ENCODE measurements at regions not wholly inside any gene's neighbourhood (a gene's known extent, or its start where the extent isn't known, plus 50 kb on each side); places are given as distances from the start of the nearest gene placed in this dataset.
"Not testable (repeated sequence)": the region's sequence is repeated elsewhere in the genome, so short reads cannot be mapped to it uniquely, and the experiment has no call there.

GRCh38 chrX:74187211-74187610, 116.8 kb upstream of the ZCCHC13 start:
- no peaks in the 10 kb centered on the region for H3K4me1 ChIP-seq (ENCODE audit: low read length)
- no peak overlapping the region for H3K4me2 ChIP-seq (ENCODE audit: low read length)
- H3K9ac ChIP-seq (ENCODE audit: low read length), result no peak overlapping the region
- no peaks in the 10 kb centered on the region for H3K36me3 ChIP-seq (replicated peaks; ENCODE audit: low read depth, low read length)
- H3K79me2 ChIP-seq (ENCODE audit: low read length), result no peaks in the 10 kb centered on the region
- no peak overlapping the region for H2AFZ ChIP-seq (ENCODE audit: low read depth, low read length)
- TF ChIP-seq CTCF (IDR thresholded peaks at IDR 0.05; ENCODE audit: low read depth, low read length) (no peak), EZH2phosphoT487 (IDR thresholded peaks at IDR 0.05; ENCODE audit: low read depth) (no peak)
- no peak overlapping the region for H3K27ac ChIP-seq (ENCODE audit: low read length)
- H3K4me3 ChIP-seq (ENCODE audit: low read length), result no peak overlapping the region
- no peaks in the 10 kb centered on the region for H3K27me3 ChIP-seq (ENCODE audit: low read depth, low read length)
- H4K20me1 ChIP-seq (ENCODE audit: insufficient read depth, low read length), result no peaks in the 10 kb centered on the region
- H3K9me3 ChIP-seq (ENCODE audit: insufficient read depth, low read length), result no peaks in the 10 kb centered on the region

DNA sequence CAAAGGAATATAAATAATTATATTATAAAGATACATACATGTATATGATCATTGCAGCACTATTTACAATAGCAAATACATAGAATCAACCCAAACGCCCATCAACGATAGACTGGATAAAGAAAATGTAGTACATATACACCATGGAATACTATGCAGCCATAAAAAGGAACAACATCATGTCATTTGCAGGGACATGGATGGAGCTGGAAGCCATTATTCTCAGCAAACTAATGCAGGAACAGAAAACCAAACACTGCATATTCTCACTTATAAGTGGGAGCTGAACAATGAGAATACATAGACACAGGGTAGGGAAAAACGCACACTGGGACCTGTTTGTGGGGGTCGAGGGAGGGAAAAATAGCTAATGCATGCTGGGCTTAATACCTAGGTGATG, 120.9 kb upstream of the ZCCHC13 start:
- not testable (repeated sequence) for H4K20me1 ChIP-seq (ENCODE audit: insufficient read depth, low read length); H3K36me3 ChIP-seq (replicated peaks; ENCODE audit: low read depth, low read length); H3K4me2 ChIP-seq (ENCODE audit: low read length); H3K4me3 ChIP-seq (ENCODE audit: low read length); H2AFZ ChIP-seq (ENCODE audit: low read depth, low read length); H3K79me2 ChIP-seq (ENCODE audit: low read length); H3K27ac ChIP-seq (ENCODE audit: low read length); H3K9me3 ChIP-seq (ENCODE audit: insufficient read depth, low read length); H3K4me1 ChIP-seq (ENCODE audit: low read length); H3K9ac ChIP-seq (ENCODE audit: low read length); H3K27me3 ChIP-seq (ENCODE audit: low read depth, low read length)

GRCh38 chrX:74181976-74182375, 122.0 kb upstream of the ZCCHC13 start:
- not testable (repeated sequence) for H3K4me1 ChIP-seq (ENCODE audit: low read length); H3K9ac ChIP-seq (ENCODE audit: low read length); H3K27me3 ChIP-seq (ENCODE audit: low read depth, low read length); H3K4me2 ChIP-seq (ENCODE audit: low read length); H3K4me3 ChIP-seq (ENCODE audit: low read length); H3K27ac ChIP-seq (ENCODE audit: low read length); H3K9me3 ChIP-seq (ENCODE audit: insufficient read depth, low read length); H4K20me1 ChIP-seq (ENCODE audit: insufficient read depth, low read length); H2AFZ ChIP-seq (ENCODE audit: low read depth, low read length); H3K36me3 ChIP-seq (replicated peaks; ENCODE audit: low read depth, low read length); H3K79me2 ChIP-seq (ENCODE audit: low read length)

DNA sequence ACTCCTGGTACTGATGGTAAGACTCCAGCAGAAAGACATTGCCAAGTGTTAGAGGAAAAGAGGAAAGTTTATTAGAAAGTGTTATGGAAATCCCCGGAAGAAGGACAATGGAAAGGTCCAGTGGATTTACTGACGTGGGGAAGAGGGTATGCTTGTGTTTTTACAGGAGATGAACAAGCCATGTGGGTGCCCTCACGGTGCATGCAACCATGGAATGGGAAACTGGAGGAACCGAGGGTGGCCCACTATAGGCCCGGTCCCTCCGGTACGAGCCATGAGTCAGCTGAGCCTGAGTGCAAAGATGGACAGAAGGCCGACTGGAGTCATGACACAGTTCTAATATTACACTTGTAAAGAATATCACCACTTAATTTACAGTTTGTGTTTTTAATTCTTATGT, 123.3 kb upstream of the ZCCHC13 start:
- H3K27me3 ChIP-seq (ENCODE audit: low read depth, low read length), result no peaks in the 10 kb centered on the region
- no peak overlapping the region for H3K9ac ChIP-seq (ENCODE audit: low read length)
- H3K36me3 ChIP-seq (replicated peaks; ENCODE audit: low read depth, low read length), result no peaks in the 10 kb centered on the region
- TF ChIP-seq CTCF (IDR thresholded peaks at IDR 0.05; ENCODE audit: low read depth, low read length), result no peak
- no peak for TF ChIP-seq EZH2phosphoT487 (IDR thresholded peaks at IDR 0.05; ENCODE audit: low read depth)
- no peaks in the 10 kb centered on the region for H3K79me2 ChIP-seq (ENCODE audit: low read length)
- no peak overlapping the region for H2AFZ ChIP-seq (ENCODE audit: low read depth, low read length)
- H4K20me1 ChIP-seq (ENCODE audit: insufficient read depth, low read length), result no peaks in the 10 kb centered on the region
- no peak overlapping the region for H3K4me2 ChIP-seq (ENCODE audit: low read length)
- no peak overlapping the region for H3K4me3 ChIP-seq (ENCODE audit: low read length)
- H3K27ac ChIP-seq (ENCODE audit: low read length), result no peak overlapping the region
- no peaks in the 10 kb centered on the region for H3K4me1 ChIP-seq (ENCODE audit: low read length)
- H3K9me3 ChIP-seq (ENCODE audit: insufficient read depth, low read length), result no peaks in the 10 kb centered on the region

GRCh38 chrX:74179990-74180389, 124.0 kb upstream of the ZCCHC13 start:
- H3K4me1 ChIP-seq (ENCODE audit: low read length), result no peaks in the 10 kb centered on the region
- H4K20me1 ChIP-seq (ENCODE audit: insufficient read depth, low read length), result no peaks in the 10 kb centered on the region
- H3K27ac ChIP-seq (ENCODE audit: low read length), result no peak overlapping the region
- no peaks in the 10 kb centered on the region for H3K9me3 ChIP-seq (ENCODE audit: insufficient read depth, low read length)
- TF ChIP-seq CTCF (IDR thresholded peaks at IDR 0.05; ENCODE audit: low read depth, low read length), result no peak
- no peak for TF ChIP-seq EZH2phosphoT487 (IDR thresholded peaks at IDR 0.05; ENCODE audit: low read depth)
- no peak overlapping the region for H3K4me2 ChIP-seq (ENCODE audit: low read length)
- H3K4me3 ChIP-seq (ENCODE audit: low read length), result no peak overlapping the region
- no peaks in the 10 kb centered on the region for H3K36me3 ChIP-seq (replicated peaks; ENCODE audit: low read depth, low read length)
- H3K9ac ChIP-seq (ENCODE audit: low read length), result no peak overlapping the region
- no peaks in the 10 kb centered on the region for H3K27me3 ChIP-seq (ENCODE audit: low read depth, low read length)
- H3K79me2 ChIP-seq (ENCODE audit: low read length), result no peaks in the 10 kb centered on the region
- H2AFZ ChIP-seq (ENCODE audit: low read depth, low read length), result no peak overlapping the region

All from OCI-LY3 (cell line).